Naive thymus-derived CD8-positive, alpha-beta T cell (primary cell): ENCODE measurements at regions not wholly inside any gene's neighbourhood (a gene's known extent, or its start where the extent isn't known, plus 50 kb on each side); places are given as distances from the start of the nearest gene placed in this dataset.
A peak's percentile ranks its signal among the peaks of the same experiment; 100 is the strongest.
"Not testable (repeated sequence)": the region's sequence is repeated elsewhere in the genome, so short reads cannot be mapped to it uniquely, and the experiment has no call there.

Experiments
- ATAC-seq, 2 donors: fragments of 150-1000 bp; cut with Tn5 transposase in 1 of 2; sonication (Bioruptor Pico), chemical (Tn5 transposase) in 1 of 2; 1 replicate in 1 of 2; 2 replicates in 1 of 2; pipeline ENCODE4 v1.10.0; 2021; ENCODE audit warnings: mild to moderate bottlenecking in 2 of 2, moderate library complexity in 2 of 2
- POLR2A ChIA-PET: fragments of 350-600 bp; sonication (Branson Sonifier 250); formaldehyde crosslinking; loops from one replicate; lab custom pipeline; 2021; ENCODE audit warnings: antibody characterized with exemption; lab: Charles Lee
- DNase-seq, 10 donors: peaks; one replicate each; pipeline versions ENCODE4 v3.0.0 to v3.0.0-alpha.2; 2020 to 2022
- H3K27ac Mint-ChIP-seq, 10 donors: one replicate each; pipeline ENCODE4 v1.8.0; 2020 to 2022; ENCODE audit warnings: mild to moderate bottlenecking in 10 of 10, mixed read lengths in 10 of 10, moderate library complexity in 4 of 10, inconsistent platforms in 1 of 10
- H3K27me3 Mint-ChIP-seq, 5 donors: one replicate each; pipeline ENCODE4 v1.8.0; 2021 to 2022; ENCODE audit warnings: mixed read lengths in 5 of 5
- H3K36me3 Mint-ChIP-seq, 3 donors: one replicate each; pipeline ENCODE4 v1.8.0; 2020 to 2022; ENCODE audit warnings: mixed read lengths in 3 of 3, mild to moderate bottlenecking in 2 of 3, inconsistent platforms in 1 of 3
- H3K4me1 Mint-ChIP-seq, 4 donors: one replicate each; pipeline ENCODE4 v1.8.0; 2021 to 2022; ENCODE audit warnings: mixed read lengths in 4 of 4
- H3K4me3 Mint-ChIP-seq, 10 donors: one replicate each; pipeline ENCODE4 v1.8.0; 2020 to 2022; ENCODE audit warnings: mild to moderate bottlenecking in 10 of 10, mixed read lengths in 10 of 10, moderate library complexity in 6 of 10, inconsistent platforms in 1 of 10
- H3K9me3 Mint-ChIP-seq, 9 donors: one replicate each; pipeline ENCODE4 v1.8.0; 2020 to 2022; ENCODE audit warnings: mixed read lengths in 9 of 9, mild to moderate bottlenecking in 3 of 9, inconsistent platforms in 1 of 9, moderate library complexity in 1 of 9

DNA sequence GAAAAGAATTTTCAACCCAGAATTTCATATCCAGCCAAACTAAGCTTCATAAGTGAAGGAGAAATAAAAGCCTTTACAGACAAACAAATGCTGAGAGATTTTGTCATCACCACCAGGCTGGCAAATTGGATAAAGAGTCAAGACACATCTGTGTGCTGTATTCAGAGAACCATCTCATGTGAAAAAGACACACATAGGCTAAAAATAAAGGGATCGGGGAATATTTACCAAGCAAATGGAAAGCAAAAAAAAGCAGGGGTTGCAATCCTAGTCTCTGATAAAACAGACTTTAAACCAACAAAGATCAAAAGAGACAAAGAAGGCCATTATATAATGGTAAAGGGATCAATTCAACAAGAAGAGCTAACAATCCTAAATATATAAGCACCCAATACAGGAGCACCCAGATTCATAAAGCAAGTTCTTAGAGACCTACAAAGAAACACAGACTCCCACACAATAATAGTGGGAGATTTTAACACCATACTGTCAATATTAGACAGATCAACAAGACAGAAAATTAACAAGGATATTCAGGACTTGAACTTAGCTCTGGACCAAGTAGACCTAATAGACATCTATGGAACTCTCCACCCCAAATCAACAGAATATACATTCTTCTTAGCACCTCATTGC, 55.9 kb upstream of the ACSM6 start:
- ATAC-seq, POLR2A ChIA-PET, H3K27ac Mint-ChIP-seq, H3K27me3 Mint-ChIP-seq, DNase-seq, H3K4me1 Mint-ChIP-seq, H3K4me3 Mint-ChIP-seq: not testable (repeated sequence)
- peaks cover 0 to 18% (median 5%) of the 10 kb centered on the region in 9 donors for H3K9me3 Mint-ChIP-seq
- peaks cover 0 to 15% (median 8%) of the 10 kb centered on the region in 3 donors for H3K36me3 Mint-ChIP-seq

DNA sequence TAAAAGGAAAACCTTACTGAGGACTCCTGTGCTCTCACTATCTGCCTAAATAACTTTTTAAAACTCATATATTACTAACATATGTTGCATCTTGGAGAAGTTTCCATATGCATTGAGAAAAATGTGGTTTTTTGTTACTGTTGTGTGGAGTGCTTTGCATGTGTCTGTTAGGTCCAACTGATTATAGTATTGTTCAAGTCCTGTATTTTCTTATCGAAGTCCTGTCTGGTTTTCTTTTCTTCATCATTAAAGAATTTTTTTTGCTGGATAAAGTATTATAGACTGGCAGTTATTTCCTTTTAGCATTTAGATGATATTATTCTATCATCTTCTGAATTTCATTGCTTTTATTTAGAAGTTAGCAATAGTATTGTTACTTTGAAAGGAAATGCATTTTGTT, 59.5 kb upstream of the ACSM6 start:
- H3K27ac Mint-ChIP-seq = no peak overlapping the region
- no peak overlapping the region for H3K4me3 Mint-ChIP-seq
- H3K36me3 Mint-ChIP-seq = peaks cover 0 to under 1% (median 0%) of the 10 kb centered on the region in 3 donors
- H3K27me3 Mint-ChIP-seq = no peaks in the 10 kb centered on the region
- no peak for DNase-seq
- peaks cover 0 to 2% (median 0%) of the 10 kb centered on the region in 9 donors for H3K9me3 Mint-ChIP-seq
- POLR2A ChIA-PET = no interaction called here
- ATAC-seq = no peak
- no peaks in the 10 kb centered on the region for H3K4me1 Mint-ChIP-seq

DNA sequence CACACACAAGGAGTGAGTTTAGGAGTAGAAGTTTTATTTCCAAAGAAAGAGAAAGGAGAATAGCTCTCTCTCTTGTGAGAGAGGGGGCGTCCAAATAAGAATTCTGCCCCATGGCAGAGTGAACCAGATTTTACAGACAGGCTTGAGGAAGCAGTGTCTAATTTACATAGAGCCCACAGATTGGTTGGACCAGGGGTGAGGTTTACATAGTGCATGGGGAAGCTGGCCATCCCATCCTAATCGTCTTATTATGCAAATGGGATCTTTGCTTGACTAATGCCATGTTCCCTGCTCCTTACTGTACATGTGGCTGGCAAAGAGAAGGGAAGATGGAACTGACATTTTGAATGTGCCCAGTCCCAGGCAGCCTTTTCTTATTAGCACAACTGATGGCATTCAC, 60.0 kb upstream of the ACSM6 start:
- no peak overlapping the region for H3K4me3 Mint-ChIP-seq
- no peaks in the 10 kb centered on the region for H3K36me3 Mint-ChIP-seq
- no peaks in the 10 kb centered on the region for H3K4me1 Mint-ChIP-seq
- POLR2A ChIA-PET = no interaction called here
- no peak overlapping the region for H3K27ac Mint-ChIP-seq
- ATAC-seq (no peak), DNase-seq (no peak)
- no peaks in the 10 kb centered on the region for H3K27me3 Mint-ChIP-seq
- H3K9me3 Mint-ChIP-seq = peaks cover 0 to 4% (median 0%) of the 10 kb centered on the region in 9 donors

GRCh38 chr10:95133016-95133752, 60.9 kb upstream of the ACSM6 start:
- Mint-ChIP-seq H3K4me1 (no peaks in the 10 kb centered on the region), H3K27ac (no peak overlapping the region), H3K36me3 (no peaks in the 10 kb centered on the region), H3K4me3 (no peak overlapping the region), H3K9me3 (peaks cover 0 to 4% (median 0%) of the 10 kb centered on the region in 9 donors), H3K27me3 (no peaks in the 10 kb centered on the region)
- peak; percentile 30 to 81 (median 51) for DNase-seq
- POLR2A ChIA-PET = no interaction called here
- ATAC-seq = peak in 1 of 2 donors; percentile 35

- H3K9me3 Mint-ChIP-seq, H3K4me3 Mint-ChIP-seq, POLR2A ChIA-PET, DNase-seq, H3K27me3 Mint-ChIP-seq, H3K4me1 Mint-ChIP-seq, H3K27ac Mint-ChIP-seq, H3K36me3 Mint-ChIP-seq, ATAC-seq: not testable (repeated sequence)
Observed at GRCh38 chr10:95130429-95130828, 61.1 kb upstream of the CYP2C8 start.

GRCh38 chr10:95125582-95125981, 56.3 kb upstream of the CYP2C8 start:
- H3K4me3 Mint-ChIP-seq = no peak overlapping the region
- peaks cover 0 to 18% (median 9%) of the 10 kb centered on the region in 9 donors for H3K9me3 Mint-ChIP-seq
- peaks cover 0 to 10% (median 6%) of the 10 kb centered on the region in 5 donors for H3K27me3 Mint-ChIP-seq
- H3K4me1 Mint-ChIP-seq = no peaks in the 10 kb centered on the region
- ATAC-seq = no peak
- no peak for DNase-seq
- no peak overlapping the region for H3K27ac Mint-ChIP-seq
- POLR2A ChIA-PET = no interaction called here
- H3K36me3 Mint-ChIP-seq = peaks cover 0 to 6% (median 4%) of the 10 kb centered on the region in 3 donors

- no peaks in the 10 kb centered on the region for H3K4me1 Mint-ChIP-seq
- ATAC-seq (no peak), DNase-seq (no peak)
- H3K27ac Mint-ChIP-seq = peak overlapping the region in 1 of 10 donors; percentile 13
- H3K4me3 Mint-ChIP-seq = no peak overlapping the region
- POLR2A ChIA-PET = no interaction called here
- H3K36me3 Mint-ChIP-seq = peaks cover 0 to 23% (median 6%) of the 10 kb centered on the region in 3 donors
- peaks cover 8 to 46% (median 25%) of the 10 kb centered on the region in 9 donors for H3K9me3 Mint-ChIP-seq
- H3K27me3 Mint-ChIP-seq = peaks cover 2 to 10% (median 8%) of the 10 kb centered on the region in 5 donors
Observed at GRCh38 chr10:95122736-95123135, 53.4 kb upstream of the CYP2C8 start.

GRCh38 chr10:95121904-95122303, 52.6 kb upstream of the CYP2C8 start:
- DNase-seq (peak in 1 of 10 donors; percentile 21), ATAC-seq (no peak)
- POLR2A ChIA-PET = no interaction called here
- Mint-ChIP-seq H3K9me3 (peaks cover 11 to 54% (median 30%) of the 10 kb centered on the region in 9 donors), H3K4me3 (no peak overlapping the region), H3K4me1 (no peaks in the 10 kb centered on the region), H3K27ac (no peak overlapping the region), H3K27me3 (peaks cover 2 to 10% (median 8%) of the 10 kb centered on the region in 5 donors), H3K36me3 (peaks cover 0 to 25% (median 6%) of the 10 kb centered on the region in 3 donors)
